ENCODE measurements at regions not wholly inside any gene's neighbourhood (a gene's known extent, or its start where the extent isn't known, plus 50 kb on each side); places are given as distances from the start of the nearest gene placed in this dataset.

DNA sequence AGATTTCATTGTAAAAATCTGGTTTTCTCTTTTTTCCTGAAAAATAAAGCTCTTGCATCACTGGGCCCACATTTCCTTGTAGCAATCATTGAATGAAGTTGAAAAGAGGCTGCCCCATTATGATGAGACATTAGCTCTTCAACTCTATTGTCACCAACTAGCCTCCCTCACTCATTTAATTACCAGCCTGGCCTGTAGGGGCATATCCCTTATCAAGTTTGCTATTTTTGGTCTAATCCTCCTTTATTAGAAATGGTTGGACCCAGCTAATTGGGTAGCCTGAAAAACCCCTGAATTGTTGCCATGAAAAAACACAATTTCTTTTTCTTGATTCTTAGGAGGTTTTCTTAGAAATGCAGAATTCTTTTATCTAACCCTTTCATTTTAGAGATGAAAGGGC lies 164.6 kb upstream of the CASK start:
- H3K9me3 ChIP-seq (ENCODE audit: control insufficient read depth, low read length), result no peaks in the 10 kb centered on the region
- no peak overlapping the region for H3K9ac ChIP-seq (ENCODE audit: low read length)
- H3K4me1 ChIP-seq (ENCODE audit: control insufficient read depth, insufficient read depth, low read length), result peaks cover 3% of the 10 kb centered on the region
- H3K4me3 ChIP-seq (ENCODE audit: low read length), result no peak overlapping the region
- no peaks in the 10 kb centered on the region for H3K36me3 ChIP-seq (ENCODE audit: control insufficient read depth, insufficient read depth, low read length)
- H3K27me3 ChIP-seq (ENCODE audit: control insufficient read depth, insufficient read depth, low read length), result no peaks in the 10 kb centered on the region

DNA sequence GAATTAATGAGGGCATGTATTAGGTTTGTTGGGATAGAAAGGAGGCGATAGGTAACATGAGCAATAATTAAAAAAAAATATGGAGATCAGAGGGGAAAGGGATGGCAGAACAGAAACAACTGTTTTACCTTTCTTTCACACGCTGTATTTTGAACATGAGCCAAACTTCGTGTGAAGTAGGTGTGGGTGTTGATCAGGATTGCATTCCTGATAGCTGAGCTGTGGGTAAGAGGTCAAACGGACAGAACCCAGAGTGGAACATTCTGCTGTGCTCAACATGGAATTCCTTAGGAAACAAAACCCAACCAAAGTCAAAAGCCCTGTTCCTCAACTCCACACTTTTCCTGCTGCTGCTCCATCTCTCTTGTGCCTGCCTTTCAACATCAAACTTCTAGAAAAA lies 162.5 kb upstream of the CASK start:
- H3K9ac ChIP-seq (ENCODE audit: low read length), result no peak overlapping the region
- H3K9me3 ChIP-seq (ENCODE audit: control insufficient read depth, low read length), result no peaks in the 10 kb centered on the region
- H3K4me1 ChIP-seq (ENCODE audit: control insufficient read depth, insufficient read depth, low read length), result peaks cover 3% of the 10 kb centered on the region
- H3K36me3 ChIP-seq (ENCODE audit: control insufficient read depth, insufficient read depth, low read length), result no peaks in the 10 kb centered on the region
- H3K4me3 ChIP-seq (ENCODE audit: low read length), result no peak overlapping the region
- no peaks in the 10 kb centered on the region for H3K27me3 ChIP-seq (ENCODE audit: control insufficient read depth, insufficient read depth, low read length)

DNA sequence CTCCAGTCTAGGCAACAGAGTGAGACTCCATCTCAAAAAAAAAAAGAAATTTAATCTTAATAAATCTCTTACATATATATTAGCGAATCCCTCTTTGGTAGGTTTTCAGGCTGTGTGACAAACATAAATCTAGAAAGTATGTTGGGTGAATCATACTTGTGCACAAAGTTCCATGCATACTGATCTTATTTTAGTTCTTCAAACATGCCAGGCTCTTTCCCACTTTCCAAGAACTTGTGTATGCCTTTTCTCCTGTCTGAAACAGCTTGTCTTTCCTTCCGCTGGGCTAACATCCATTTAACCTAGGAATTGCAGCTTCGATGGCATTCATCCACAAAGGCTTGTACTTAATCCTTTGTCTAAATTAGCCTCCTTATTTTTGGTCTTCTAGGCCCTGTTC lies 156.6 kb upstream of the CASK start:
- Histone ChIP-seq H3K9ac (ENCODE audit: low read length) (no peak overlapping the region), H3K9me3 (ENCODE audit: control insufficient read depth, low read length) (no peaks in the 10 kb centered on the region), H3K4me1 (ENCODE audit: control insufficient read depth, insufficient read depth, low read length) (no peaks in the 10 kb centered on the region), H3K36me3 (ENCODE audit: control insufficient read depth, insufficient read depth, low read length) (no peaks in the 10 kb centered on the region), H3K4me3 (ENCODE audit: low read length) (no peak overlapping the region), H3K27me3 (ENCODE audit: control insufficient read depth, insufficient read depth, low read length) (no peaks in the 10 kb centered on the region)

DNA sequence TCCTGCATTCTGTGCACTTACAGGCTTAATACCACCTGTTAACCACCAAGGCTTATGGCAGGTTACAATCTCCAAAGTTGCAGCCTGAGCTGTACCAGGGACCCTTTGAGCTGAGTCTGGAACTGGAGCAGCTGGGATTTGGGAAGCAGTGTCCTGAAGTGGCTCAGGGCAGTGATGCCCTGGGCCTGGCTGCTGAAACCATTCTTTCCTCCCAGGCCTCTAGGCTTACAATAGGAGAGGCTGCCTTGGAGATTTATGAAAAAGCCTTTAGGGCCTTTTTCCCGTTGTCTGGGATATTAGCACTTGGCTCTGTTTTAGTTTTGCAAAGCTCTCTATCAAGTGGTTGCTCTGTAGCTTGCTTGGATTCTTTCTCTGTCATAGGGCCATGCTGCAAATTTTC lies 154.3 kb upstream of the CASK start:
- no peaks in the 10 kb centered on the region for H3K9me3 ChIP-seq (ENCODE audit: control insufficient read depth, low read length)
- H3K36me3 ChIP-seq (ENCODE audit: control insufficient read depth, insufficient read depth, low read length), result no peaks in the 10 kb centered on the region
- no peak overlapping the region for H3K4me3 ChIP-seq (ENCODE audit: low read length)
- H3K27me3 ChIP-seq (ENCODE audit: control insufficient read depth, insufficient read depth, low read length), result no peaks in the 10 kb centered on the region
- peaks cover 5% of the 10 kb centered on the region for H3K4me1 ChIP-seq (ENCODE audit: control insufficient read depth, insufficient read depth, low read length)
- no peak overlapping the region for H3K9ac ChIP-seq (ENCODE audit: low read length)

DNA sequence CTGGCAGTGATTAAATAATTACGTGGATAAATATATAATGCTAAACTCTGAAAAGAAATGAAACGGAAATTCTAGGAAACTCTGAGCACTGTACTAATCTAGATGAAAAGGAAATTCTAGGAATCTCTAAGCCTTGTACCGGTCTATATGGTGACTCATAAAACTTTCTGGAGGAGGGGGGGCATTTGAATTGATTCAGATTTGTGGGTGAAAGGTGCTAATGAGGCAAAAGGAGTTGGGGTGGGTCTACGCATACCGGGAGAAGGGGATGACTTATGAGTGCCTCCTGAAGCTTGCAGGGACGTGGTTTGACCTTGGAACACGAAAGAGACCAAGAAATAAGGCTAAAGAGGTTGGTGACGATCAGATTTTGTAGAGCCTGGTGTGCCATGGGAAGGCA lies 151.7 kb upstream of the CASK start:
- Histone ChIP-seq H3K36me3 (ENCODE audit: control insufficient read depth, insufficient read depth, low read length) (no peaks in the 10 kb centered on the region), H3K9ac (ENCODE audit: low read length) (no peak overlapping the region), H3K9me3 (ENCODE audit: control insufficient read depth, low read length) (no peaks in the 10 kb centered on the region), H3K4me3 (ENCODE audit: low read length) (no peak overlapping the region), H3K4me1 (ENCODE audit: control insufficient read depth, insufficient read depth, low read length) (peaks cover 5% of the 10 kb centered on the region), H3K27me3 (ENCODE audit: control insufficient read depth, insufficient read depth, low read length) (no peaks in the 10 kb centered on the region)

DNA sequence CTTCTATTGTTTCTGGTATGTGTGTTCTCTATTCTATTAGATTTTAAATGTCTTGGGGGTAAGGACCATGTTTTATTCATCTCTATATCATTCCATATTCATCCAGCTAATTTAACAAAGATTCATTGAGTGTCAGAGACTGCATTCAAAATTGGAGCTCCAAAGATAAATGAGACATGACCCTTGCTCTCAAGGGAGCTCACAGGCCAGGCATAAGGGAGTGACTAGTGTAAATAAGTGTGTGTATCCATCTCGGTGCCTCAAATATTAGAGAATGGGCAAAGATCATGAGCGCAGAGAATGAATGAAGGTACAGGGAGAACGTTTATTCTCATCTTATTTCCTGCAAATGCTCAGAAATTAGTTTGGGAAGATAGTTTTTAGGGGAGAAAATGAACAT lies 150.1 kb upstream of the CASK start:
- Histone ChIP-seq H3K4me3 (ENCODE audit: low read length) (no peak overlapping the region), H3K36me3 (ENCODE audit: control insufficient read depth, insufficient read depth, low read length) (no peaks in the 10 kb centered on the region), H3K27me3 (ENCODE audit: control insufficient read depth, insufficient read depth, low read length) (no peaks in the 10 kb centered on the region), H3K9me3 (ENCODE audit: control insufficient read depth, low read length) (no peaks in the 10 kb centered on the region), H3K9ac (ENCODE audit: low read length) (no peak overlapping the region), H3K4me1 (ENCODE audit: control insufficient read depth, insufficient read depth, low read length) (peaks cover 5% of the 10 kb centered on the region)

DNA sequence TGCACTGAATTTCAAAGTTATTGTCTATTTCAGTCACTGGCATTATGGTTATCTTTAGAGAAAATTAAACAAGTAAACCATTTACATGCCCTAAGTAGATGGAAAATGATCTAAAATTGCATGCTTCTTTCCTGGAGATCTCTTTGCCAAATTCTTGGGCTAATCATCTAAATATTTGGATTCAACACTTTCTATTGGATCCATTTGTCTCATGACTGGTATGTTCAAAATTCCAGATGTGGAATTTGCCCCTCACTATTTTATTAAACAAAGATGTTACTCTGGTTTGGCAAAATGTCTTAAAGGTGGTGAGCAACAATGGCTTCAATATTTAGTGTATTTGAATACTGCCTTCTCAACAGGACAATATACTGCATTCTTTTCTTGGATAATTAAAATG lies 147.5 kb upstream of the CASK start:
- no peaks in the 10 kb centered on the region for H3K9me3 ChIP-seq (ENCODE audit: control insufficient read depth, low read length)
- H3K9ac ChIP-seq (ENCODE audit: low read length), result no peak overlapping the region
- H3K27me3 ChIP-seq (ENCODE audit: control insufficient read depth, insufficient read depth, low read length), result no peaks in the 10 kb centered on the region
- H3K36me3 ChIP-seq (ENCODE audit: control insufficient read depth, insufficient read depth, low read length), result no peaks in the 10 kb centered on the region
- H3K4me1 ChIP-seq (ENCODE audit: control insufficient read depth, insufficient read depth, low read length), result peaks cover 5% of the 10 kb centered on the region
- no peak overlapping the region for H3K4me3 ChIP-seq (ENCODE audit: low read length)

DNA sequence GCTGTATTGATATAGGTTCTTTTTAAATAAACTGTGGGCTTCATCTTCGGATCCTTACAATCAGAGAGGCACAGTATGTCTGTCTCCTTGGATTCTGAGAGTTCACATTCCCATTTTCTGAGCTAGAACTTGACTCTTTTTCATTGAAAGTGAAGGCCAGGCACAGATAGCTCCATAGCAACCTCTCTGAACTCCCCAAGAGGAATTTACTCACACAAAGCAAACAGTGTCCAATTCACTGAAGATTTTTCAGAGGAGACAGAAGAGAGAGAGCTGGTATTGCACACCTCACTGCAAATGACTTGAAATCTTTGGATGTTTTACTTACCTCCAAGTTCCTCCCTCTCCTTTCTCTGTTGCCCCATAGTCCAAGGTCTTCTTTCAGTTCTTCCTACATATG lies 130.9 kb upstream of the CASK start:
- no peak overlapping the region for H3K4me3 ChIP-seq (ENCODE audit: low read length)
- H3K9me3 ChIP-seq (ENCODE audit: control insufficient read depth, low read length), result no peaks in the 10 kb centered on the region
- H3K27me3 ChIP-seq (ENCODE audit: control insufficient read depth, insufficient read depth, low read length), result no peaks in the 10 kb centered on the region
- H3K9ac ChIP-seq (ENCODE audit: low read length), result no peak overlapping the region
- H3K4me1 ChIP-seq (ENCODE audit: control insufficient read depth, insufficient read depth, low read length), result no peaks in the 10 kb centered on the region
- H3K36me3 ChIP-seq (ENCODE audit: control insufficient read depth, insufficient read depth, low read length), result no peaks in the 10 kb centered on the region

DNA sequence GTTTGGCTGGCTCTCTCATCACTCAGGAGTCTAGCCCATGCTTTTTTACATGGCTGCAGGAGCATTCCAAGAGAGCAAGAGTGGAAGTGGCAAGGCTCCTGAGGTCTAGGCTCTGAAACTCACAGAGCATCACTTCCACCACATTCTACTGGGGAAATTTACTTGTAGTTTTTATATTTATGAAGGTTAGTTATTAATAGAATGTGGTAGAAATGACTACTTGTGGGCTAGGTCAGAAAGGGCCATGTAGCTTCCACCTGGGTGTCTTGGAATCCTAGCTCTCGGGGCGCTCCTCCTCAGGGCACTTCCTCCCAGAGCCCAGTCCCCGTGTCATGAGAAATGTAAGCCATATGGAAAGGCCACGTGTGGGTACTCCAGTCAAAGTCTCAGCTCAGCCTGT lies 127.0 kb upstream of the CASK start:
- Histone ChIP-seq H3K4me1 (ENCODE audit: control insufficient read depth, insufficient read depth, low read length) (no peaks in the 10 kb centered on the region), H3K36me3 (ENCODE audit: control insufficient read depth, insufficient read depth, low read length) (no peaks in the 10 kb centered on the region), H3K9ac (ENCODE audit: low read length) (no peak overlapping the region), H3K4me3 (ENCODE audit: low read length) (no peak overlapping the region), H3K9me3 (ENCODE audit: control insufficient read depth, low read length) (no peaks in the 10 kb centered on the region), H3K27me3 (ENCODE audit: control insufficient read depth, insufficient read depth, low read length) (no peaks in the 10 kb centered on the region)

DNA sequence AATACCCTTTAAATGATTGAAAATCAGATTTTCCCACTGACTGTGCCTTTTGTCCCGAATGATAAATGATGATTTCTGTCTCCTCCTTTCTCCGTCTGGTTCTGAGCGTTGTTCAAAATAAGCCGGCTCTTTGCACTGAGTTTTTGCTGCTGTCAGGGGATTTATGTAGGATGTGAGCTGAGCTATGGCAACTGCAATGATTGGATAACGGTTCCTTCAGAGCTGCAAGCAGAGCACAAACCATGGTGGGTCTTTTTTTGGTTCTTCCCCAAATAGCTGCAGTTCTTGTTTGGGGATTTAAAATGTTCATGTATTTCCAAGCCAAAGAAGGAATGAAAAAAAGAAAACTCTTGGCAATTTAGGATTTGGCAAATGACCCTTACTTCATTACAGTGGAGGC lies 124.5 kb upstream of the CASK start:
- Histone ChIP-seq H3K9ac (ENCODE audit: low read length) (no peak overlapping the region), H3K36me3 (ENCODE audit: control insufficient read depth, insufficient read depth, low read length) (no peaks in the 10 kb centered on the region), H3K9me3 (ENCODE audit: control insufficient read depth, low read length) (no peaks in the 10 kb centered on the region), H3K4me1 (ENCODE audit: control insufficient read depth, insufficient read depth, low read length) (no peaks in the 10 kb centered on the region), H3K27me3 (ENCODE audit: control insufficient read depth, insufficient read depth, low read length) (no peaks in the 10 kb centered on the region), H3K4me3 (ENCODE audit: low read length) (no peak overlapping the region)

DNA sequence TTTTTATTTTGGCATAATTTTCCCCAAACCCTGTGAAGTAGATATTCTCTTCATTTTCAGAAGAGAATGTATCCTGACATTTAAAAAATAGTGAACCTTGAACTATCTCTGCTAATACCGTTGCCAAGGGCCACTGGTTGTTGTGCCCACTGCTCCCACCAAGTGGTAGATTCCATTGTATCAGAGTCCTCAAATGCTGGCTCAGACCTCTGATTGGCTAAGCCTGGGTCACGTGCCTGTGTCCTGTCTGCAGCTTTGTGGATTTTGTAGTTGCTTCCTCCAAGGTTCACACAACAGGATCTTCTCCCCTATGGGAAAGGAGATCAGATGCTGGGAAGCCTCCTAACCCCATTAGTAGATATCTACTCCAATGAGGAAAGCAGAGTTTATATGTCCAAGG lies 104.8 kb upstream of the CASK start:
- no peak overlapping the region for H3K9ac ChIP-seq (ENCODE audit: low read length)
- H3K27me3 ChIP-seq (ENCODE audit: control insufficient read depth, insufficient read depth, low read length), result no peaks in the 10 kb centered on the region
- no peaks in the 10 kb centered on the region for H3K9me3 ChIP-seq (ENCODE audit: control insufficient read depth, low read length)
- no peaks in the 10 kb centered on the region for H3K36me3 ChIP-seq (ENCODE audit: control insufficient read depth, insufficient read depth, low read length)
- H3K4me1 ChIP-seq (ENCODE audit: control insufficient read depth, insufficient read depth, low read length), result peaks cover 22% of the 10 kb centered on the region
- no peak overlapping the region for H3K4me3 ChIP-seq (ENCODE audit: low read length)

DNA sequence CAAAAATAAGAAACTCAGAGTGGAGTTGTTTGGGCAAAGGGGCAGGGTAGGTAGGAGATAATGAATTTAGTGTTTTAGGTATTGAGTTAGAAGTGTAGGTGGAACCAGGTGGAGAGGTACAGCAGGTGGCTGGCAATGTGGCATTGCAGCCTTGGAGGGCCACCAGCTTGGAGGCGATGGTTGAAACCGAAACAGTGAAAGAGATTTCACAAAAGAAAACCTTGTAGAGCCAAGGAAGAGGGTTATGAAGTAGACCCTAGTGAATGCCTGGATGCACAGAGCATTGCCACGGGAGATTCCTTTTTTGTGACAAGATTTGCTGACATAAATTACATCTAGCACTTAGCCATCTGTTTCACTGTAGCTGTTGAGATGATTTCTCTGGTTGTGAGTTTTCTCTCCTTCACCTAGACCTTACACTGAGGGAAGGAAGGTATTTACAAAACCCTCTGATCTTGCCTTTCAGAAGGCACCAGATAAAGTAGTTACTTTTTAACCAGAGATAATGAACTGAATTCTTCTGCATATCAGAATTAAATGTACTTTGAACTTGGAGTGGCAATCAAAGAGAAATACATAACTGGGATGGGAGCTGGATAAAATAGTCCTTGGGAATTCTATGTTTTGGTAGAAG lies 104.1 kb upstream of the CASK start:
- Histone ChIP-seq H3K36me3 (ENCODE audit: control insufficient read depth, insufficient read depth, low read length) (no peaks in the 10 kb centered on the region), H3K9ac (ENCODE audit: low read length) (no peak overlapping the region), H3K27me3 (ENCODE audit: control insufficient read depth, insufficient read depth, low read length) (no peaks in the 10 kb centered on the region), H3K4me1 (ENCODE audit: control insufficient read depth, insufficient read depth, low read length) (peaks cover 22% of the 10 kb centered on the region), H3K4me3 (ENCODE audit: low read length) (no peak overlapping the region), H3K9me3 (ENCODE audit: control insufficient read depth, low read length) (no peaks in the 10 kb centered on the region)

DNA sequence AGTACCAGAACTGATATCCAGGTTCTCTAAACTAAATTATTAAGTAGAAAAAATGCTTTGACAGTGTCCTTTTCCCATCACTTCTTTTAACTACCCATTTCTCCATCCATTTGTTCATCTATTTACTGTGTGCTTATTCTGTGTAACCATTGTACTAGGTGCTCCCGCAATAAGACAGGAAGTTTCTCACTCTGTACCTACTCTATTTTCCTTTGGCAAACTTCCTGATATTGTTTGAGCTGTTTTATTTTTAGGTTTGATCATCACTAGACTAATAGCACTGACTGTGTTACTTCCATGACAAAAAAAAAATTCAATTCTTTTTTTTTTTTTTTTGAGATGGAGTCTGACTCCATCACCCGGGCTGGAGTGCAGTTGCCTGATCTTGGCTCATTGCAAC lies 102.5 kb upstream of the CASK start:
- H3K9me3 ChIP-seq (ENCODE audit: control insufficient read depth, low read length), result no peaks in the 10 kb centered on the region
- no peaks in the 10 kb centered on the region for H3K36me3 ChIP-seq (ENCODE audit: control insufficient read depth, insufficient read depth, low read length)
- no peak overlapping the region for H3K4me3 ChIP-seq (ENCODE audit: low read length)

More for the DNA sequence above, 102.5 kb upstream of the CASK start:
- H3K27me3 ChIP-seq (ENCODE audit: control insufficient read depth, insufficient read depth, low read length), result no peaks in the 10 kb centered on the region
- H3K9ac ChIP-seq (ENCODE audit: low read length), result no peak overlapping the region
- peaks cover 22% of the 10 kb centered on the region for H3K4me1 ChIP-seq (ENCODE audit: control insufficient read depth, insufficient read depth, low read length)

Data from mucosa of stomach (tissue), 1 donor.